GM08714 (cell line): ENCODE measurements at regions not wholly inside any gene's neighbourhood (a gene's known extent, or its start where the extent isn't known, plus 50 kb on each side); places are given as distances from the start of the nearest gene placed in this dataset.

ENCODE experiments used
- H3K4me3 ChIP-seq: fragments of 200-500 bp; sonication (Bioruptor generic); 2 replicates; pipeline ENCODE4 v1.5.1; 2014; ENCODE audit warnings: mild to moderate bottlenecking, low read length, inconsistent platforms
- ZNF274 ChIP-seq: IDR thresholded peaks from 2 replicates; pipeline ENCODE4 v1.6.1; 2012; ENCODE audit warnings: mild to moderate bottlenecking, low read depth, low read length

DNA sequence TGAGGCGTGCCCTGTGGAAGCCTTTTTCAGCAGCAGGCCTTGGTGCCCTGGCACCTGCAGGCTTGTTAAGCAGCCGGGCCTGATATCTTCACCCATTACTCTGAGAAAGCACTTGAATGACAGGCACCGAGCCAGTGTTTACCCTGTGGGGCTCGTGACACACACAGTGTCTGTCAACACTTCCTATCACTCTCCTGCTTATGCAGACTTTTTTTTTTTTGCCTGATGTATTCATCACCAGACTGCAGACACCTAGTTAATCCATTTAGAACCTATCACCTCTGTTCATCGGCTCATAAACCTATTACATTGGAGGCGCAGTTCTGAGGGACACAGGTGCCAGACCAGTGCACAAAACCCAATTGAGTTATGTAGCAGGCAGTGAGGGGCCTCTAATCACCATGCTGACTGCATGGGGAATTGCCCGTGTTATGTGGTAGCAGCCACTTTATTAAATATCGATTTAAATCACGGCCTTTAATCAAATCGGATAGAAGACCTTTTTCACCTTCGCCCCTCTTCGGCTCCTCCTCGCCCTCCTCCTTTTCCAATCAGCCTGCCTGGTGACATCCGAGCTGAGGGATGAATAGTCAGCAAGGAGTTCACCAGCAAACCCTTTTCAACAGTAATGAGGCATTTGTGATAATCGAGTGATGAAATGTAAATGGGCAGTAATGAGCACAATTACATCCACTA is 962.9 kb upstream of the SLC35B3 start:
- H3K4me3 ChIP-seq, result no peak overlapping the region
- no peak for TF ChIP-seq ZNF274

DNA sequence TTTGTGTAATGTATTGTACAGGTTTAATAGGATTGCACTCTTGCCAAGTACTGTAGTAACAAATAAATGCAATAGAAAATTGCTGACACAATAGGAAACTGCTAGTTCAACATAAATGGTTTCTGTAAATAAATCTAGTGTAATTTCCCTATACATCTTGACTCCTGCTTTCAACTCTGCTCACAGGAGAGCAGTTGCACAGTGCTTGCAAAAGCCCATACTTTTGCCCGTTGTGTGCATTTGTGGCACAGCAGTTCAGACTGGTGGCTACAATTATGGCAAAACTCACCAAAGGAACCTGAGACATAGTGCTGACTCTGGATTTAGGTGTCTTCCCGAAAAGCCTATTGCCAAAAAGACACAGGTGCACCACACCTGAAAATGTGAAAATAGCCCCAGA is 953.3 kb upstream of the SLC35B3 start:
- H3K4me3 ChIP-seq, result no peak overlapping the region
- no peak for TF ChIP-seq ZNF274

DNA sequence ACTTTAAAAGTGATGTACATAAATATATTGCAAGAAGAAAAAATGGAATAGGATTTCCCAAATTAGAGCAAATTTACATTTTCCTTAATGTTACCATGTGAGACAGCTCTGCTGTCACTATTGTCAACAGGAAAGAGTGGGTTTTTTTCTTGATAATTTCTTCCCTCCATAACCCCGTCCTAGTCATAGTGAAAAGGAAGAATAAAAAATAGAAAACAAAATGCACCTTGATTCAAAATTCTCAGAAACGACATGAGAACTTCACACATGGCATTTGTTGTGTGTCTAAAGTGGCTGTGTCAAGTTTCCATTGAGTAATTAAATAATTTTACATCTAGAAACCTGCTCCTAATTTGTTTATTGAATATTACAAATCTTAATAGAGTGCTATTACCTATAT is 945.2 kb upstream of the SLC35B3 start:
- H3K4me3 ChIP-seq, result no peak overlapping the region
- TF ChIP-seq ZNF274, result no peak

DNA sequence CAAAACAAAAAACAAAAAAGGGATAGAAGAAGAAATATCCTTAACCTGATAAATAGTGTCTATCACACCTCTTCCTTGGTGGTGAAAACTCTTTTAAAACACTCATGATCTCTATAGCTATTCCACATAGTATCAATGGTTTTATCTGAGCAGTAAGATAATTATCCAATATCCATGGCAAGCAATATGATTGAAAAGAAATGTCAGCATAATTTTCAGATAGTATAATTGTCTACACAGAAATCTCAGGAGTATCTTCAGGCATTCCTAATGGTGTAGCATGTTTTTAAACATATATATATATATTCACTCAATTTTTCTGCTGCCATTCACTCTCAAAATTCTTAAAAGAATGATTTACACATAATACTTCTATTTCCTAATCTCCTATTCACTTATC is 938.0 kb upstream of the SLC35B3 start:
- H3K4me3 ChIP-seq, result no peak overlapping the region
- TF ChIP-seq ZNF274, result no peak

DNA sequence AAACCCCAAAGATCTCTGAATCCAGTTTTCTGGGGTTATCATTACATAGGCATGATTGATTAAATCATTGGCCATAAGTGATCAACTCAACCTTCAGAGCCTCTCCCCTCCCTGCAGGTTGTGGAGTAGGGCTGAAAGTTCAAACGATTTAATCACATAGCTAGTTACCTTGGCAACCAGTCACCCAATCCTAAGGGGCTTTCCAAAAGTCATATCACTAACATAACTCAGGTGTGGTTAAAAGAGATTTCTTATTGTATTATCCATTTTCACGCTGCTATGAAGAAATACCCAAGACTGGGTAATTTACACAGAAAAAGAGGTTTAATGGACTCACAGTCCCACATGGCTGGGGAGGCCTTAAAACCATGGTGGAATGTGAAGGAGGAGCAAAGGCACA is 935.1 kb upstream of the SLC35B3 start:
- TF ChIP-seq ZNF274, result no peak
- no peak overlapping the region for H3K4me3 ChIP-seq

GRCh38 chr6:9365378-9365777 is 930.0 kb upstream of the SLC35B3 start:
- H3K4me3 ChIP-seq, result no peak overlapping the region
- no peak for TF ChIP-seq ZNF274

- TF ChIP-seq ZNF274, result no peak
- H3K4me3 ChIP-seq, result no peak overlapping the region
These were observed 926.4 kb upstream of the SLC35B3 start for GRCh38 chr6:9361749-9362148.

DNA sequence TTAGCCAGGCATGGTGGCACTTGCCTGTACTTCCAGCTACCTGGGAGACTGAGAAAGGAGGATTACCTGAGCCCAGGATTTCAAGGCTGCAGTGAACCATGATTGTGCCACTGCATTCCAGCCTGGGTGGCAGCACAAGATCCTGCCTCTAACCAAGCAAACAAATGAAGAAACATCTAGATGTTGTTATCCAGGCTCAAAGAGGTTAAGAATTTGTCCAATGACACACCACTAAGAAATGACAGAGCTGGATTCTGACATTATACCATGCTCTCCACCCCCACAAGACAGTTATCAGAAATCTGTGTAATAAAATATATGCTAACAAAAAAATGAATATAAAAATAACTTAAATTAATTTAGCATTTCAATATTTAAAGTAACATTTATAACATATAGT is 925.5 kb upstream of the SLC35B3 start:
- no peak for TF ChIP-seq ZNF274
- no peak overlapping the region for H3K4me3 ChIP-seq

DNA sequence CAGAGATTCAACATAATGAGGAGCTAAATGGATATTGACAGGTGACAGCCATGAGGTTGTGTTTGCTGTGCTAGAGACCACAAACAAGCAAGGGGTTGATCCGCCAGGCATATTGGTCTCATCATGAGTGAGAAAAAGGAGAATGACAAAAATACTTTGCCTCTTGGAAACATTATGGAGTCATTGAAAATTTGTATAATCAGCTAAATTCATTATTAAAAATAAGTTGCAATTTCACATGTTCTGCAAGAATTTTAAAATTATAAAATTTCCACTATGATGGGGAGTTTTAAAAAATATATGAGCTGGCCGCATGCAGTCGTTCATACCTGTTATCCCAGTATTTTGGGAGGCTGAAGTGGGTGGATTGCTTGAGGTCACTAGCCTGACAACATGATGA is 912.3 kb upstream of the SLC35B3 start:
- TF ChIP-seq ZNF274, result no peak
- H3K4me3 ChIP-seq, result no peak overlapping the region

DNA sequence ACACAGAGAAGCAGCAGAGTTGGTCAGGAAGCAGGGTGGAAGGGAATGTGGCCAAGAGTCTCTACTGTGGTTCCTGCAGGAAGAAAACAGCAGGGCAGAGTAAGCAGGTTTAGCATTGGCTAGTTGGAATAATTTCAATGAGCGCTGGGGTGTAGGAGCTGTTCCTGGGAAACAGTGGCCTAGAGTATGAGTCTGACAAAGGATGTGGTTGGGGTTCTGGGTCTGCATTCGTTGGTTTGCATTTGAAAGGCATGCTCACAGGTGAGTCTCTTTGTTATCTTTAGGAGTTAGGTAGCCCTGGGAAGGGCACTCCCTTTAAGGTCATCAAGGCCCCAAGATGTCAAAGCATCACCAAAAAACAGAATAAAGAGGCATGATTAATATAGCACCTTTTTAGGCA is 911.6 kb upstream of the SLC35B3 start:
- H3K4me3 ChIP-seq, result no peak overlapping the region
- TF ChIP-seq ZNF274, result no peak

DNA sequence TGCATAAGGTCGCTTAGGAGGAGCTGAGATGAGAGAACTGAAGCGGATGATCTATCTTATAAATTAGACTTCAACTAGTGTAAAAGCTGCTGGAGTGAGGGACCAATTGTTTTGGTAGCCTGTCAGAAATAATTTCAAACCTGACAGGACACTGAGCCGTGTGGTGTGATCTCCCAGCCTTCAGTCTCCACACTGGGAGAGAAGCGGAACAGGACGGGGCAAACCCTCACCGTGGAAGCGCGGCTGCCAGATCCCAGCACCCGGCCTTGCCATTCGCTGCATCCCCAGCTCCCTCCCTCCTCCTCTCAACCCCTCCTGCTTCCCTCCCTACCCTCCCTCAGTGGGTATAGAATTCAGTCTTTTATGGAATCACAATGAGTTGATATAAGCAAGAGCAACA is 900.1 kb upstream of the SLC35B3 start:
- no peak for TF ChIP-seq ZNF274
- H3K4me3 ChIP-seq, result no peak overlapping the region

DNA sequence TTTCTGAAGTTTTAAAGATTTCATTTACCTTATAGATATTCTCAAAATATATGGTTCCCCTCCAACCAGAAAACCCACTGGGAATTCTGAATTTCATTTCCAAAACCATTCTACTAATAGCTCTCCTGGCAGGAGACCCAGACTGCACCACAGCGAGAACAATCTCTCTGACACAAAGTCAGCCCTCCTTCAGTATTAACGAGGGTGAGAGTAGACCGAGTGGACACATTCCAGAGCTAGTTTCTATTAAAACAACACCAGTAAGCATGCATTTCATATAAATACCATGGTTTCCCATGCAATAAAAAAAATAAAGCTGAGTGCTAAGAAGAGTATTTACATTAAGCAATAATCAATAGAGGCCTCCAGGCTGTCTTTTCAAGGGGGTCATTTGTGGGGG is 899.6 kb upstream of the SLC35B3 start:
- H3K4me3 ChIP-seq, result no peak overlapping the region
- no peak for TF ChIP-seq ZNF274

DNA sequence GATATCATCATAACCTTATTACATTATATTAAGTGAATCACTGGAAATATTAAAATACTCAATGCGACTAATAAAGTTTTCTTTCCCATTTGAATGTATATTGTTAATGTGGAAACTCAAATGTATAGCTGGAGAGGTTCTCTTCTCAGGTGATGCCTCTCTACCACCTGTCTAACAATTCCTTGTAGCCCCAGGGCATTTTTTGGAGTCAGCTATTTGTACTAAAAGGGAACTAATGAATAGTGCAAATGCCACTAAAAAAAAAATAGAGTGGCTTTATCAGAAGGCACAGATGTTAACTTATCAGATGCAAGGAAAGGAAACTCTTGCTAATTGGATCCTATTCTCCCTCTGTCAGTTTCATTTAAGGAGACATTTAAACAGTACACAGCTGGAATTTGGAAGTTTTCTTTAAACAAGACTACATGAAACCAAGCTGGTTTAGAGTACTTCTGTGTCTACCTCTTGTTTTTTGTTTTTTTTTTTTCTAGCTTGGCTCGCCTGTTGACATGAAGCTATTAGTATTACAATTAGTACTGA is 897.0 kb upstream of the SLC35B3 start:
- no peak overlapping the region for H3K4me3 ChIP-seq
- no peak for TF ChIP-seq ZNF274

GRCh38 chr6:9316831-9317230 is 881.5 kb upstream of the SLC35B3 start:
- no peak overlapping the region for H3K4me3 ChIP-seq
- no peak for TF ChIP-seq ZNF274

- H3K4me3 ChIP-seq, result no peak overlapping the region
- TF ChIP-seq ZNF274, result no peak
These were observed 880.8 kb upstream of the SLC35B3 start for GRCh38 chr6:9315966-9316650.
